ENCODE measurements at regions not wholly inside any gene's neighbourhood (a gene's known extent, or its start where the extent isn't known, plus 50 kb on each side); places are given as distances from the start of the nearest gene placed in this dataset.

- TF ChIP-seq EZH2 (IDR thresholded peaks at IDR 0.05) (no peak), JUND (IDR thresholded peaks at IDR 0.05) (no peak), EZH2phosphoT487 (IDR thresholded peaks at IDR 0.05; ENCODE audit: borderline replicate concordance) (no peak), YY1 (IDR thresholded peaks at IDR 0.05; ENCODE audit: extremely low read depth, insufficient replicate concordance, low read depth, low read length) (no peak), CTCF (IDR thresholded peaks at IDR 0.05 in 2 of 3, conservative IDR thresholded peaks at IDR 0.05 in 1 of 3; ENCODE audit: borderline replicate concordance in 1 of 3, insufficient read depth in 1 of 3, low read depth in 2 of 3, low read length in 2 of 3) (no peak), EGR1 (IDR thresholded peaks at IDR 0.05; ENCODE audit: low read depth) (no peak), POLR2A (IDR thresholded peaks at IDR 0.05; ENCODE audit: borderline replicate concordance, extremely low read depth, insufficient read depth, insufficient read length) (no peak), CEBPB (IDR thresholded peaks at IDR 0.05; ENCODE audit: low read depth) (no peak), ELF1 (IDR thresholded peaks at IDR 0.05; ENCODE audit: borderline replicate concordance, low read depth) (no peak), ZNF274 (IDR thresholded peaks at IDR 0.05; ENCODE audit: low read depth, low read length) (no peak), ZFX (IDR thresholded peaks at IDR 0.05) (no peak), REST (IDR thresholded peaks at IDR 0.05; ENCODE audit: low read depth) (no peak), RAD21 (IDR thresholded peaks at IDR 0.05; ENCODE audit: low read depth) (no peak)
- TF ChIP-seq, protein P1, sequence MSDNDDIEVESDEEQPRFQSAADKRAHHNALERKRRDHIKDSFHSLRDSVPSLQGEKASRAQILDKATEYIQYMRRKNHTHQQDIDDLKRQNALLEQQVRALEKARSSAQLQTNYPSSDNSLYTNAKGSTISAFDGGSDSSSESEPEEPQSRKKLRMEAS (IDR thresholded peaks at IDR 0.05), result no peak
Observed at GRCh38 chr4:93891244-93891643, 62.7 kb downstream of the ATOH1 start.

Measured in HCT116 (cell line).